Esophagus squamous epithelium (tissue), 5 donors: ENCODE measurements at regions not wholly inside any gene's neighbourhood (a gene's known extent, or its start where the extent isn't known, plus 50 kb on each side); places are given as distances from the start of the nearest gene placed in this dataset.
A peak's percentile ranks its signal among the peaks of the same experiment; 100 is the strongest.

Experiments
- DNase-seq: peaks from one replicate; lab custom pipeline; 2025; lab: John Stamatoyannopoulos, UW
- H3K27ac ChIP-seq, 4 donors: fragments of 200-600 bp; sonication (generic); one replicate each; pipeline ENCODE4 v1.5.1; 2016 to 2019; ENCODE audit warnings: mild to moderate bottlenecking in 1 of 4
- H3K27me3 ChIP-seq, 4 donors: fragments of 200-600 bp; sonication (generic); 1 replicate in 3 of 4; 2 replicates in 1 of 4; pipeline versions ENCODE4 v1.5.1 to v1.6.0; 2017 to 2021; ENCODE audit warnings: antibody characterized with exemption in 1 of 4
- H3K36me3 ChIP-seq, 3 donors: fragments of 200-600 bp; sonication (generic); one replicate each; pipeline ENCODE4 v1.5.1; 2016 to 2019
- H3K4me1 ChIP-seq, 3 donors: fragments of 200-600 bp; sonication (generic); one replicate each; pipeline ENCODE4 v1.5.1; 2017 to 2019
- H3K4me3 ChIP-seq, 4 donors: fragments of 200-600 bp; sonication (generic); 1 replicate in 3 of 4; 2 replicates in 1 of 4; pipeline ENCODE4 v1.5.1; 2016 to 2019; ENCODE audit warnings: mild to moderate bottlenecking in 2 of 4, moderate library complexity in 1 of 4
- H3K9me3 ChIP-seq, 3 donors: fragments of 200-600 bp; sonication (generic); one replicate each; pipeline ENCODE4 v1.5.1; 2016 to 2019
- POLR2A ChIP-seq, 4 donors: fragments of 450-650 bp; IDR thresholded peaks; one replicate each; pipeline ENCODE4 v1.6.1; 2017; ENCODE audit warnings: antibody characterized with exemption in 4 of 4, mild to moderate bottlenecking in 4 of 4, moderate library complexity in 3 of 4
- WGBS, 2 donors: methylation state at CpG; one replicate each; pipeline ENCODE4 v1.1.5; 2018; 5-methylcytosine and 5-hydroxymethylcytosine counted together
- intact Hi-C: fragments of 100-400 bp; cut with DNase I; formaldehyde crosslinking; loops from one replicate; pipeline ENCODE4 v1.15.0; 2022
- TF ChIP-seq, protein P1 (sequence below), 6 experiments: fragments of 450-650 bp in 4 of 6; fragments of 200-600 bp in 2 of 6; sonication (generic) in 2 of 6; IDR thresholded peaks; one replicate each; pipeline ENCODE4 v1.5.1; 2016 to 2019; ENCODE audit warnings: antibody characterized with exemption in 6 of 6, mild to moderate bottlenecking in 4 of 6, moderate library complexity in 4 of 6
- donor health status: DM: yes; HTN: yes; CAD: no.

DNA sequence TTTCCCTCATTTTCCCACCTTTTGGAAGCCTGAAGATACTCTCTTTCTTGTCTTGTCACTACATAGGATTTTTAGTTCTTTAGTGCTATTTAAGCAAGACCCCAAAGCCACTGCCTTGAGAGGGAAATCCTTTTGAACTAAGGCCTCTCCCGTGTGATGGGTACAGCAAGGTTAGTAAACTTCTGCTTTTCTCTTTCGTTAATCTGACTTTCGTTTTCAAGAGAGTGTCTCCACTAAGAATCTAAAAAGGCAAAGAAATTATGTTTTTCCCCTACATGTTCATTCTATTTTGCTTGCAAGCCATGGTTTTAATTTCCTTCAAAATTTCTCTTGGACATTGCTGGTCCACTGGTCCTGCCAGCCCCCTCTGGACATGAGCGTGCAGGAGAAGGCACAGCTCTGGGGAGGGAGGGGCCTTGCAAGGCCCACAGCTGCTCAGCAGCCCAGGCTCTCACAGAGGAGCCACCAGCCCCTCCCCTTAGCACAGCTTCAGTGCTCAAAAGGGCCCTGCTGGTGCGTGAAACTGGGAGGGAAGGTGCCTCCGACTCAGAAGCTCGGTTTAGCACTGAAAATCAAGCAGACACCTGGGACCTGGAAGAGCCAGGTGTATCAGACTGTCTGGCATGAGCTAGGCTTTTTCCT lies 210.9 kb upstream of the GALNT2 start:
- Histone ChIP-seq H3K27me3 (no peaks in the 10 kb centered on the region), H3K36me3 (no peaks in the 10 kb centered on the region), H3K4me1 (no peaks in the 10 kb centered on the region), H3K4me3 (peak overlapping the region in 1 of 4 donors; percentile 10), H3K9me3 (no peaks in the 10 kb centered on the region), H3K27ac (peak overlapping the region in 1 of 4 donors; percentile 28)
- TF ChIP-seq, protein P1, sequence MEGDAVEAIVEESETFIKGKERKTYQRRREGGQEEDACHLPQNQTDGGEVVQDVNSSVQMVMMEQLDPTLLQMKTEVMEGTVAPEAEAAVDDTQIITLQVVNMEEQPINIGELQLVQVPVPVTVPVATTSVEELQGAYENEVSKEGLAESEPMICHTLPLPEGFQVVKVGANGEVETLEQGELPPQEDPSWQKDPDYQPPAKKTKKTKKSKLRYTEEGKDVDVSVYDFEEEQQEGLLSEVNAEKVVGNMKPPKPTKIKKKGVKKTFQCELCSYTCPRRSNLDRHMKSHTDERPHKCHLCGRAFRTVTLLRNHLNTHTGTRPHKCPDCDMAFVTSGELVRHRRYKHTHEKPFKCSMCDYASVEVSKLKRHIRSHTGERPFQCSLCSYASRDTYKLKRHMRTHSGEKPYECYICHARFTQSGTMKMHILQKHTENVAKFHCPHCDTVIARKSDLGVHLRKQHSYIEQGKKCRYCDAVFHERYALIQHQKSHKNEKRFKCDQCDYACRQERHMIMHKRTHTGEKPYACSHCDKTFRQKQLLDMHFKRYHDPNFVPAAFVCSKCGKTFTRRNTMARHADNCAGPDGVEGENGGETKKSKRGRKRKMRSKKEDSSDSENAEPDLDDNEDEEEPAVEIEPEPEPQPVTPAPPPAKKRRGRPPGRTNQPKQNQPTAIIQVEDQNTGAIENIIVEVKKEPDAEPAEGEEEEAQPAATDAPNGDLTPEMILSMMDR (IDR thresholded peaks at IDR 0.05), result no peak
- TF ChIP-seq POLR2A (IDR thresholded peaks at IDR 0.05), result no peak
- 64 to 73% methylated on average over 3 to 7 of the region's 7 CpGs for WGBS, 2 donors
- intact Hi-C loops, result no loop called here
- no peak for DNase-seq

DNA sequence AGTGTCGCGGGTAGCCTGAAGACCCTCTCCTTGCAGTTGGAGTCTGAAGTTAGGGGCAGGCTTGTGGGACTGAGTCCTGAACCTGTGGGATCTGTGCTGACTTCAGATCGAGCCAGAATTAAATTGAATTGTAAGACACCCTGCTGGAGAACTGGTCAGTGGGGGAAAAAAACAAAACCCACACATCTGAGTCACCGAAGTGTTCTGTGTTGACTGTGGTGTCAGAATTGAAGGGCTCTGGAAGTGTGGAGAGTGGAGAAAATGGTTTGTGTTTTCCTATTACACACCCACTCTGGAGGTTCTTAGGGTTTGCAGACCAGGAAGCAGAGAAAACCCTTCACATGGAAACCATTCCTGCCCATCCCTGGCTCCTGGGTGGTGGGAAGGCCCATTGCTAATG lies 209.5 kb upstream of the GALNT2 start:
- no peak for DNase-seq
- Histone ChIP-seq H3K27me3 (no peaks in the 10 kb centered on the region), H3K4me1 (peaks cover 0 to 8% (median 0%) of the 10 kb centered on the region in 3 donors), H3K9me3 (no peaks in the 10 kb centered on the region), H3K4me3 (no peak overlapping the region), H3K36me3 (no peaks in the 10 kb centered on the region), H3K27ac (no peak overlapping the region)
- intact Hi-C loops, result no loop called here
- 89 to 96% methylated on average over 4 of the region's 4 CpGs for WGBS, 2 donors
- TF ChIP-seq POLR2A (IDR thresholded peaks at IDR 0.05), result no peak
- TF ChIP-seq, protein P1 (IDR thresholded peaks at IDR 0.05), result no peak

DNA sequence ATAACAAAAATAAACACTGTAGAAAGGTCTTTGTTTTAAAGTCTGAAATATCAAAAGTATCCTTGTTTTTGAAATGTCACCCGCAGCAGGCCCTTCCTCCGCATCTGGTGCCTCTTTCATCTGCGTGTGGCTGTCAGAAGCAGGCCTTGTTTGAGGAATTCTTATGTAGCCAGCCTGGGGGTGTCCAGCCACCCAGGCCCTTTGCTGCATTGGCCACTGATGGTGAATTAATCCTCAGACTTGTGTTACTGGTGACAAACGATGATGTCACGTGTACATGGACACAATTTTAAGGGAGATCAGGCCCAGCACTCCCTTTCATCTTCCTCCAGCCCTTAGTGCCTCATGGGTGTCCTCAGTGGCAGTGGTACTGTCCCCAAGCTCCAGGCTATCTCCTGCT lies 208.0 kb upstream of the GALNT2 start:
- no peak overlapping the region for H3K27ac ChIP-seq

DNA sequence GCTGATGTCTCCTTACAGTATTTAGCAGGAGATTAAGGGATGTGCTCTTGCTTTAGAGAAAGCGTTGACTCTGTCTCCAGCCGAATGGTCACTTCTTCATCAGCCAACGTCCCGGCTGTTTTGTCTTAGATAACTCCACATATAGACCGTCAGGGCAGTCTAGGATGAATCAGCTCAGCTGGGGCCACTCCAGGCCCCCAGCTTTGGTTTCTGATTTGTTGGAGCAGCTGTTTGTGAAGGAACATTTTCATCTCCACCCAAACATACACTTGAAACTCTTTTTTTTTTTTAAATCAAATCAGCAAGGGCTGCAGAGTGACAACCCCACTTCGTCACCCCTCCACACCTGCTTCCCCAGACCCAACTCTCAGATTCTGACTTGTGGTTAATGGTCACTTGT lies 206.1 kb upstream of the GALNT2 start:
- H3K27ac ChIP-seq, result no peak overlapping the region
- H3K27me3 ChIP-seq, result no peaks in the 10 kb centered on the region
- no peak for DNase-seq
- H3K4me3 ChIP-seq, result no peak overlapping the region
- 73 to 83% methylated on average over 4 to 5 of the region's 6 CpGs for WGBS, 2 donors
- no peaks in the 10 kb centered on the region for H3K9me3 ChIP-seq
- H3K36me3 ChIP-seq, result no peaks in the 10 kb centered on the region
- intact Hi-C loops, result no loop called here
- H3K4me1 ChIP-seq, result peaks cover 0 to 13% (median 0%) of the 10 kb centered on the region in 3 donors
- TF ChIP-seq, protein P1 (IDR thresholded peaks at IDR 0.05), result no peak
- TF ChIP-seq POLR2A (IDR thresholded peaks at IDR 0.05), result no peak

More for the DNA sequence above, 208.0 kb upstream of the GALNT2 start:
- Histone ChIP-seq H3K36me3 (no peaks in the 10 kb centered on the region), H3K9me3 (no peaks in the 10 kb centered on the region), H3K4me1 (peaks cover 0 to 8% (median 0%) of the 10 kb centered on the region in 3 donors), H3K27me3 (no peaks in the 10 kb centered on the region), H3K4me3 (no peak overlapping the region)
- no peak for TF ChIP-seq POLR2A (IDR thresholded peaks at IDR 0.05)
- no peak for DNase-seq
- intact Hi-C loops, result no loop called here
- 77 to 81% methylated on average over 4 to 5 of the region's 5 CpGs for WGBS, 2 donors

DNA sequence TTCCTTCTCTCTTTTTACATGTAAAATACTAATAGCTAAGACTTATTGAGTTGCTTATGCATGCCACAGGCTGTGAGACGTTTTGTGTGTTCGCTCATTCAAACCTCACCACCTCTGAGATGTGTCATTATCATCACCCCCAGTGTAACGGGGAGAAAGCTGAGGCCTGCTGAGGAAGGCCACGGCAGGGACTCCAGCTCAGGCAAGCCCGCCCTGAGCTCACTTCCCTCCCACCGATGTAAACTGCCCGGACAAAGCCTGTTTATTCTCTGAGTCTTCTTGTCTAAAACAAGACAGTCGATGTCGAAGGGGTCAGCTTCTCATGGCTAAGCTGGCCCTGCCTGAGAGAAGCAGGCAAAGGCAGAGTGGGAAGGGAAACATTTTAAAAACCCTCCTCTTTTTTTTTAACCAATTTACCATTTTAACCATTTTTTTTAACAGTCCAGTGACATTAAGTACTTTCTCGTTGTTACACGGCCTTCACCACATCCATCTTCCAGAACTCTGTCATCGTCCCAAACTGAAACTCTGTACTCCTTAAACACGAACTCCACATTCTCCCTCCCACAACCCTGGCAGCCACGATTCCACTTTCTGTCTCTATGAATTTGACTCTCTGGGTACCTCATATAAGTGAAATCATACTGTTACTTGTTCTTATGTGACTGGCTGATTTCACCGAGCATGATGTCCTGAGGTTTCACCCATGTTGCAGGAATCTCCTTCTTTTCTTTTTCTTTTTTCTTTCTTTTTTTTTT lies 204.8 kb upstream of the GALNT2 start:
- TF ChIP-seq, protein P1 (IDR thresholded peaks at IDR 0.05), result no peak
- TF ChIP-seq POLR2A (IDR thresholded peaks at IDR 0.05), result no peak
- Histone ChIP-seq H3K27ac (peak overlapping the region in 3 of 4 donors; percentile 16 to 54 (median 37)), H3K9me3 (no peaks in the 10 kb centered on the region), H3K27me3 (no peaks in the 10 kb centered on the region), H3K36me3 (no peaks in the 10 kb centered on the region), H3K4me3 (no peak overlapping the region), H3K4me1 (peaks cover 0 to 13% (median 0%) of the 10 kb centered on the region in 3 donors)
- no peak for DNase-seq
- intact Hi-C loops, result no loop called here
- WGBS, 2 donors, result 52 to 62% methylated on average over 15 of the region's 15 CpGs
